Ovary (tissue), 1 donor: ENCODE measurements at regions not wholly inside any gene's neighbourhood (a gene's known extent, or its start where the extent isn't known, plus 50 kb on each side); places are given as distances from the start of the nearest gene placed in this dataset.

Experiments used
- EP300 ChIP-seq: sonication (generic); formaldehyde crosslinking; IDR thresholded peaks from one replicate; pipeline ENCODE4 v1.6.1; 2017; ENCODE audit warnings: antibody characterized with exemption
- POLR2A ChIP-seq: fragments of 450-650 bp; IDR thresholded peaks from one replicate; pipeline ENCODE4 v1.6.1; 2017; ENCODE audit warnings: antibody characterized with exemption, mild to moderate bottlenecking, moderate library complexity

DNA sequence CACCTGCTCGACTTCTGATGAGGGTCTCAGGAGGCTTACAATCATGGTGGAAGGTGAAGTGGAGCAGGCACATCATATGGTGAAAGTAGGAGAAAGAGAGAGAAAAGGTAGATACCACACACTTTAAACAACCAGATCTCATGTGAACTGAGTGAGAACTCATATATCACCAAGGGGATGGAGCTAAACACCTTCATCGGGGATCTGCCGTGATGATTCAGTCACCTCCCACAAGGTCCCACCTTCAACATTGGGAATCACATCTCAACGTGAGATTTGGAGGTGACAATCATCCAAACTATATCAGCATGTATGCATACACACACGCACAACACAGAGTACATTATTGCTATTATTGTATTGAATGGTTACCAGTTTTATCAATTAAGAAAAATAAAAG lies 453.3 kb upstream of the NRSN1 start:
- TF ChIP-seq POLR2A (no peak), EP300 (no peak)
